GM19240 (cell line): ENCODE measurements at regions not wholly inside any gene's neighbourhood (a gene's known extent, or its start where the extent isn't known, plus 50 kb on each side); places are given as distances from the start of the nearest gene placed in this dataset.

Source experiments
- DNase-seq: peaks from one replicate; pipeline ENCODE4 v3.0.0; 2011; ENCODE audit warnings: low spot score; ENCODE audit not compliant: insufficient read length

DNA sequence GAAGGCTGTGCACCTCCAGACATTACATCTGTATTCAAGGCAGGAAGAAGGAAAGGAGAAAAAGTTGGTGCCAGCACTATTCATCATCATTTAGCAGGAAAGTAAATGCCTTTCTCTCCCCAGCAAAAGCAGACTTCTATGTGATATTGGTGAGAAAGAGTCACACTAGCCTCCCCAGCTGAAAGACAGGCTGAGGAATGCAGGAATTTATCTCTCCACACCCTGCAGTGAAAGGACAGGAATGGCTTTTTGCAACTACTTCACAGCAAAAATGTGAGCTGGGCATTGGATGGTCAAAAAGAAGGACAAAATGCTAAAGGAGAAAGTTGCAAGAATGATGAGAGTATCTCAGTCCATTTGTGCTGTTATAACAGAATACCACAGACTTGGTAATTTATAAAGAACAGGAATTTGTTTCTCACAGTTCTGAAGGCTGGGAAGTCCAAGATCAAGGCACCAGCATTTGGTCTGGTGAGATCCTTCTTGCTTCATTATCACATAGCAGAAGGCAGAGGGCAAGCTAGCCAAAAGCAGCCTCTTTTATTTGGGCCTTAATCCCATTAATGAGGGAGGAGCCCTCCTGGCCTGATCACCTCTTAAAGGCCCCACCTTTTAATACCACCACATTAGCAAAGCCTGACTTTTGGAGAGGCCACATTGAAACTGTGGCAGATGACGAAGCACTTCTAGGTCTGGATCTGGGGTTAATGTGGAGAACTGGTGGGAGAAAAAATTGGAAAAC, 388.1 kb upstream of the SLC14A2 start:
- no peak for DNase-seq

GRCh38 chr18:45228796-45229388, 386.4 kb upstream of the SLC14A2 start:
- DNase-seq: no peak

DNA sequence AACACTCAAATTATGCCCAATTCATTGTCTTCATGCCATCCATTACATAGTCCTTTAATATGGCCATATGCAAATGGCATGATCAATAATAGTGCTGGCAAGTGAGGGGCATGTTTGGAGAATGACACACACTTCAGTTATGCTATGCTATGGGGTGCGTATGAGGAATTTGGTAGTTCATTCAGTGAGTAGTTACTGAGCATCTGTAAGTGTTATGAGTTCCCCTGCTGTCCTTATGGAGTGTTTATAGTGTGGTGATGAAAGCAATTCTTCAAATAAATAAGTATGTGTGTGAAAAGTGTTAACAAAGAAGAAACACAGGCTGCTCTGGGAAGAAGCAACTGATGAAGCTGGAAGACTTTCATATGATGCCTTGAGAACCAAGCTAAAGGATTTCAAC, 383.7 kb upstream of the SLC14A2 start:
- no peak for DNase-seq

DNA sequence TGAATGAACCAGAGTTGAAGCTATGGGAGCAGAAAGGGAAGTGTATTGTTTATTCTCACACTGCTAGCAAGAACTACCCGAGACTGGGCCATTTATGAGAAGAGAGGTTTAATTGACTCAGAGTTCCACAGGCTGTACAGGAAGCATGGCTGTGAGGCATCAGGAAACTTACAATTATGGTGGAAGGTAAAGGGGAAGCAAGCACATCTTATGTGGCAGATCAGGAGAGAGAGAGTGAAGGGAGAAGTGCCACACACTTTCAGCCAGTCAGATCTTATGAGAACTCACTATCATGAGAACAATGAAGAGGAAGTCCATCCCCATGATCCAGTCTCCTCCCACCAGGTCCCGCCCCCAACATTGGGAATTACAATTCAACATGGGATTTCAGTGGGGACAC, 383.2 kb upstream of the SLC14A2 start:
- no peak for DNase-seq

DNA sequence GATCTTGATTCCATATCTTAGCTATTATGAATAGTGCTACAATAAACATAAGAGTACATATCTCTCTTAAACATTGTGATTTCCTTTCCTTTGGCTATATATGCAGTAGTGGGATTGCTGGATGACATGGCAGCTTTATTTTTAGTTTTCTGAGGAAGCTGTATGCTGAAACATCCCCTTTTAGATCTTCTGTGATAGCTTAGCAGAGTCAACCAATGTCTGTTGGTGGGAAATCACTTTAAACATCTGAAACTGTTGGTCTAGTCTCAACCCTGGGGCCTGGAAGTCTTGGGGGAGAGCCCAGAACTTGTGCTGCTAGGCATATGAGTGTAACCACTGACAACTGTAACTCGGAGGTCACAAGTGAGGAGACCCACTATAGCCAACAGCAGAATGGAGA, 378.6 kb upstream of the SLC14A2 start:
- no peak for DNase-seq

DNA sequence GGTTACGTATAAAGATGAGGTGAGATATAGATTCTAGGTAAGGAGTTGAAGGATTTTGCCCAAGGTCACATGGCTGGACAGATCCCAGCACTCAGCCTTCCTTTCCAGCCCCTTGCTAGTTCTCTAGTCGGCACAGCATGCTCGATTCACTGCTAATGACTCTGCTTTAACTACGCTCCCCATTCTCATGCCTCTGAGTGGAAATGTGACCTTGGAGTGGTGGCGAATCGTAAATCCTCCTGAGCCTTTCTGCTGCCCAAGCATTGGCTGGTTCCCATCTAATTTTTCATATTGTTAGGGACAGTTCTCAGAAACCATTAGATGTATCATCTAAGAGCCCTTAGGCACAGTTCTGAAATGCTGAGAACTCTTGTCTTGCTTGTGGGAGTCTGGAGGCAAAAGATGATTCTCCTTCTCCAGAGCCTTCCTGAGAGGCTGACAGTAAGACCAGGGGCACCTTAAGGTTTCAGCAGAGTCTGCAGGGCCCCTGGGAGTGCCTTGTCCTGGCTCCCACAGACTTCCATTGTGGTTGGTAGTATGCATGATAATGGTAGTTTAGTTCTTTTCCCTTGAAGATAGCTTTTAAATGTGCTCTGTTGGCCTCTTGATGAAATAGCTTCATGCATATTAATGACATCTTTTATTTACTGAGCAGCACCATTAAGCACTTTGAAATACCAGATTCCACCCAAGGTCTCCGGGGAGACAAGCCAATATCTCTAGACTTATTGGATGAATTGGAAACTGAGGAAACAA, 377.8 kb upstream of the SLC14A2 start:
- no peak for DNase-seq

- DNase-seq: no peak
These were observed 374.0 kb upstream of the SLC14A2 start for GRCh38 chr18:45241271-45241670.

- DNase-seq: no peak
These were observed 373.2 kb upstream of the SLC14A2 start for GRCh38 chr18:45241982-45242565.

GRCh38 chr18:45243340-45244110, 371.8 kb upstream of the SLC14A2 start:
- DNase-seq: no peak

DNA sequence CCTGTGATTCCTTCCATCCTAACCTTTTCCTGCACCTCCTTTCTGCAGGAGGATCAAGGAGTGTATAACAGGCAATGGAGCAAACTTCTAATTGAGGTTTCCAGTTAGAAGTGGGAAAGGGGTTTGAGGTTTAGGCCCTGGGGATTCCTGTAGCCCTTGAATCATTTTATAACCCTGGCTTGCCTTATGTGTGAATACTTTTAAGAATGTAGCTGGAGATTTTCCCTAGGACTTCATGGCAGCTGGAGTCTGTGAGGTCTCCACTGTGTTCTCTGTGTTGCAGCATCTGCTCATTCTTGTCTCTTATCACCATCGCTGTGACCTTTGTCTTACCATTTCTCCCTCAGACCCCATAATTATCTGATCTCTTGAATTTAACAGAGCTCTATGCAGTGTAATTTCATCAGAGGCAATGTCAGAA, 370.2 kb upstream of the SLC14A2 start:
- DNase-seq: no peak

DNA sequence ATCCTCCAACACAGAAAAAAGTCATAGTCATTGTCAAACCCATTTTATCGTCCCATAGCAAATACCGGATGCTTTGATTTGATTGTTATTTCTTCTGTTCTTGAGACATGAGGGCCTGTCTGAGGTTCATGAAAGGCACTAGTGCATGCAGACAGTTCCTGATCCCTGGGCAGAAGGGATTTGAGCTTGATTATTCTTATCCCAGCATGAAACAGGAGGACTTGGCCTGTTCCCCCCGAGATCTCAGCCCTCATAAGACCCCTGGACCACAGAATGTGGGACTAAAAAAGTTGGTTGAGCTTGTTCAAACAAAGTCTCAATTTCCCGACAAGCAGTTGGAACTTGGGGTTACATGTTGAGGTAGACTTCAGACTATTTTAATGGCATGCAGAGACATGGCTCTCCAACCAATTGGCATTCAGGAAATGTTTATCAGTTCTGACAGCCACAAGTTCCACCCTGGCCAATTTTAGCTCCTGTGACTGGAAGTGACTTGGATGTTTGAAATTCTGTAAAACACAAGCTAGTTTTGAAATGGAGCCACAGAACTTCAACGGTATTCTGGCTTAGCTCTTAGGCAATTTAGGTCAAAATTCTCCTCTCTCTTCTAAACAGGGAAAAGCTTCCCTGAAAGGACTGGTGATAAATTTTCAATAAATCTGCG, 366.9 kb upstream of the SLC14A2 start:
- no peak for DNase-seq

DNA sequence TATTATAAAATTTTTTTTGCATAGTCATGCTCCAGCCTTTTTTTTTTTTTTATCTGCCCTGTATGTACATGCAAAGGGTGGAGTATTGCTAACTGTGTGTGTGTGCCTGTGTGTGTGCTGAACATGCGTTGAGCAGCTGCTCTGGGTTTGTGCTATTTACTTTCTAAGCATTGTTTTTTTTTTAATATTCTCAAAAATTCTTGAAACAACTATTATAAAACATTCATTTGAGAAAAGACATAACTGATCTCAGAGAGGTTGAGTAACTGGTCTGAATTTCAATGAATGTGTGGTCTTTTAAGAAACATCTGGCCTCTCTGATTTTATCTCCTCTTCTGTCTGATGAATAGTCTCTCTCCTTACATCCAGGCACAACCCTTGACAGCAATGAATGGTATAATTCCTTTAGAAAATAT, 366.0 kb upstream of the SLC14A2 start:
- DNase-seq: no peak

- DNase-seq: no peak
These were observed 364.8 kb upstream of the SLC14A2 start for GRCh38 chr18:45250479-45250878.

DNA sequence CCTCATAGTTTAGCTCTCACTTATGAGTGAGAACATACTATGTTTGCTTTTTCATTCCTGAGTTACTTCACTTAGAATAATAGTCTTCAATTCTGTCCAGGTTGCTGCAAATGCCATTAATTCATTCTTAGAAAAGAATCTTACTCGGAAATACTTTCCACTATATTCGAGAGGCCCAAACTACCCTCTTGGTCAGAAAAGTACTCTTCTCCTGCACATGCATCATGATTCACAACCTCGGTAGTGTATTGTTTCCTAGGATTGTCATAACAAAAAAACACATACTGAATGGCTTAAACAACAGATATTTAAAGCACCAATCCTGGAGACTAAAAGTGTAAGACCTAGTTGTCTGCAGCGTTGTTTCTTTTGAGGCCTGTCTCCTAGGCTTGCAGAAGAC, 364.0 kb upstream of the SLC14A2 start:
- no peak for DNase-seq

- peak; percentile 4 for DNase-seq
These were observed 362.8 kb upstream of the SLC14A2 start for GRCh38 chr18:45252474-45252873.

GRCh38 chr18:45253056-45253565, 362.2 kb upstream of the SLC14A2 start:
- no peak for DNase-seq

DNA sequence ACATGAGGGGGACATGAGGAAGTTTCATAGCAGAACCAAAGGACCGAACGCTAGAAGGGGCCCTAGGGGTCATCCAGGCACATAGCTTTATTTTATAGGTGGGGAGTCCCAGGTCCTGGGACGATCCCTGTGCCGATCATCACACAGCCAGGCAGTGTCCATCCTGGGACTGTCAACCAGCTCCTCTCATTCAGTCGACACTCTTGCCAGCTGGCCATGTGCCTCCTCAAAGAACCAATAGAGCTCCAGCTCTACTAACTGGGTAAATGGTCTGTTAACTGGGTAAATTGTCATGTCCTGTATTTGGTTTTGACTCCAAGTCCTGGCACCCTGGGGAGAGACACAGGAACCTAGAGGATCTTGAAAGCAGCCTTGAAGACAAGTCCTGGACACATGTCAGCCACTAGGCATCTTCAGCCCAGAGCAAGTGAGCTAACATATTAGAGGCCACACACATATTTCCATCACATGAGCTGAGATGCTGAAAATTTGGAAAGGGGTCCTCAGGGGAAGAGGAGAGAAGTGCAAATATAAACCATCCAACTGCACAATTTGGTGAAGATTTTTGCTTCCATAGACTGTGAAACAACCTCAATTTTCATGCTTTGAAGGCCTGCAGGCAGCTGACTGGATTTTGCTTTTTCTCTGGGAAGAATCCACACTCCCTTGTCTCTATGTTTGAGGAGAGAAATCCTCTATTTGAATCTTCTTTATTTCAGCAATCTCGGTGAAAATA, 361.1 kb upstream of the SLC14A2 start:
- no peak for DNase-seq

DNA sequence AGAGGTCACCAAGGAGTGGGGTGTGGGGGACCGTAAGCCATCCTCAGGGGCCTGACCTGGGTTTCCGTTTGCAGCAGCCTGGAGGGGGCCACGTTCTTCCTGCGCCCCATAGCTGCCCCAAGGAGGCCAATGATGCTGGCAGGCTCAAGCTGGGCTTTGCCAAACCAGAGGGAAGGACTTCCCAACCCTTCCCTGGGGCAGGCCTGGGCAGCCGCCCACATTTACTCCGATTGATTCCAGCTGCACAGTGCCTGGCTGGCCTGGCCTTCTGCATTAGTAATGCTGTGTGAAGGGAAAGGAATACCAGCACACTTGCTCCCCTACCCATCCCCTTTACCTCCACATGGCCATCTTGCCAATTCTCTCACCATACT, 360.6 kb upstream of the SLC14A2 start:
- DNase-seq: no peak

GRCh38 chr18:45255197-45255890, 359.9 kb upstream of the SLC14A2 start:
- no peak for DNase-seq
